ENCODE measurements at regions not wholly inside any gene's neighbourhood (a gene's known extent, or its start where the extent isn't known, plus 50 kb on each side); places are given as distances from the start of the nearest gene placed in this dataset.

GRCh38 chr2:191607096-191607495 lies 70.8 kb upstream of the NABP1 start:
- TF ChIP-seq GATA2 (IDR thresholded peaks at IDR 0.05; ENCODE audit: low read depth, low read length): no peak
- no peak for TF ChIP-seq GATA3 (IDR thresholded peaks at IDR 0.05; ENCODE audit: low read depth, low read length)
